Fibroblast of lung (primary cell): ENCODE measurements at regions not wholly inside any gene's neighbourhood (a gene's known extent, or its start where the extent isn't known, plus 50 kb on each side); places are given as distances from the start of the nearest gene placed in this dataset.
A peak's percentile ranks its signal among the peaks of the same experiment; 100 is the strongest.

Experiments used
- DNase-seq, 2 donors: peaks; one replicate each; pipeline versions ENCODE4 v3.0.0 to v3.0.0-alpha.2; 2010; ENCODE audit warnings: low read depth in 2 of 2
- H2AFZ ChIP-seq: 2 replicates; pipeline ENCODE4 v1.5.1; 2012; ENCODE audit warnings: low read length, control low read depth, inconsistent platforms
- H3K27ac ChIP-seq: 2 replicates; pipeline ENCODE4 v1.5.1; 2011; ENCODE audit warnings: low read length, control low read depth; ENCODE audit not compliant: insufficient read depth
- H3K27me3 ChIP-seq: 2 replicates; pipeline ENCODE4 v1.5.1; 2011; ENCODE audit warnings: mild to moderate bottlenecking, low read length; ENCODE audit not compliant: control insufficient read depth, insufficient read depth
- H3K36me3 ChIP-seq: 2 replicates; pipeline ENCODE4 v1.5.1; 2011; ENCODE audit warnings: low read length; ENCODE audit not compliant: control insufficient read depth, insufficient read depth
- H3K4me1 ChIP-seq: 2 replicates; pipeline ENCODE4 v1.5.1; 2011; ENCODE audit warnings: low read length; ENCODE audit not compliant: control insufficient read depth, insufficient read depth; ENCODE audit errors: extremely low read depth
- H3K4me2 ChIP-seq: 2 replicates; pipeline ENCODE4 v1.5.1; 2011; ENCODE audit warnings: low read length, control low read depth; ENCODE audit not compliant: insufficient read depth; ENCODE audit errors: extremely low read depth
- H3K4me3 ChIP-seq, 4 experiments: fragments of 200-600 bp in 1 of 4; sonication (generic) in 1 of 4; replicated peaks in 1 of 4; 2 replicates each; pipeline ENCODE4 v1.5.1; 2011 to 2016; ENCODE audit warnings: low read length in 4 of 4, low read depth in 3 of 4, mild to moderate bottlenecking in 3 of 4, control low read depth in 2 of 4, inconsistent platforms in 1 of 4, mixed read lengths in 1 of 4; ENCODE audit not compliant: insufficient read depth in 1 of 4; ENCODE audit errors: control extremely low read depth in 1 of 4
- H3K79me2 ChIP-seq: 2 replicates; pipeline ENCODE4 v1.5.1; 2012; ENCODE audit warnings: mild to moderate bottlenecking, low read length, inconsistent platforms; ENCODE audit not compliant: control insufficient read depth, insufficient read depth
- H3K9ac ChIP-seq: 2 replicates; pipeline ENCODE4 v1.5.1; 2011; ENCODE audit warnings: mild to moderate bottlenecking, low read length, control low read depth; ENCODE audit not compliant: insufficient read depth
- H3K9me3 ChIP-seq: 2 replicates; pipeline ENCODE4 v1.5.1; 2012; ENCODE audit warnings: low read depth, low read length; ENCODE audit not compliant: control insufficient read depth, insufficient read depth
- H4K20me1 ChIP-seq: 2 replicates; pipeline ENCODE4 v1.5.1; 2011; ENCODE audit warnings: low read length; ENCODE audit not compliant: control insufficient read depth, insufficient read depth; ENCODE audit errors: extremely low read depth
- EZH2 ChIP-seq: IDR thresholded peaks from 2 replicates; pipeline ENCODE4 v1.5.1; 2012; ENCODE audit warnings: low read length, control low read depth, mild to moderate bottlenecking; ENCODE audit errors: missing control alignments
- TF ChIP-seq, protein P1 (sequence below), 2 donors: IDR thresholded peaks in 1 of 2; conservative IDR thresholded peaks in 1 of 2; 1 replicate in 1 of 2; 2 replicates in 1 of 2; pipeline ENCODE4 v1.5.1; 2011 to 2012; ENCODE audit warnings: low read length in 2 of 2, control low read depth in 1 of 2, inconsistent platforms in 1 of 2, low read depth in 1 of 2, mild to moderate bottlenecking in 1 of 2

DNA sequence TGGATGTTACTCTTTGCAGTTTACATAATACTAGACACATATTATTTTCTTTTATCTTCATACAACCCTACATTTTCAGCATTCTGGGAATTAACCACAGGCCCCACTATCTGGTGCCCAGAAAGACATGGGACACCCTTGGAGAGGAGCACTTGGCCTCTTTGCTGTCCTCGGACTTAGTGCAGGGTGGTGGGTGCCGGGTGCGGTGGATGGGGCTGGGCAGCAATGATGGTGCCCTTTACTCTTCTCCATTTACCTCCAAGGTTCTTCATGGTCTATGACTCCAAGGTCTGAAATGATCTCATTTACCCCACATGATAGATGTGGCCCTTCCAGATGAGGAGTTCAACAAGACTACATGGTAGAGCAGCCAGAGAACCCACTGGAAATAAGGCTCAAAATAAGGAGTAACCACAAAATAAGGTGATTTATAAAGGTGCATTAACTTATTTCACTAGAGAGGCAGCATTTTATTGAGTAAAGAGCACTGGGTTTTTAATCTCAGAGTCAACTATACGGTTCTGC is 56.2 kb upstream of the IGFBP3 start:
- peaks cover 23% of the 10 kb centered on the region for H3K4me1 ChIP-seq
- no peaks in the 10 kb centered on the region for H3K9me3 ChIP-seq
- H3K79me2 ChIP-seq = no peaks in the 10 kb centered on the region
- H3K27me3 ChIP-seq = no peaks in the 10 kb centered on the region
- H3K9ac ChIP-seq = no peak overlapping the region
- H3K4me2 ChIP-seq = no peak overlapping the region
- H3K4me3 ChIP-seq = no peak overlapping the region
- TF ChIP-seq, protein P1, sequence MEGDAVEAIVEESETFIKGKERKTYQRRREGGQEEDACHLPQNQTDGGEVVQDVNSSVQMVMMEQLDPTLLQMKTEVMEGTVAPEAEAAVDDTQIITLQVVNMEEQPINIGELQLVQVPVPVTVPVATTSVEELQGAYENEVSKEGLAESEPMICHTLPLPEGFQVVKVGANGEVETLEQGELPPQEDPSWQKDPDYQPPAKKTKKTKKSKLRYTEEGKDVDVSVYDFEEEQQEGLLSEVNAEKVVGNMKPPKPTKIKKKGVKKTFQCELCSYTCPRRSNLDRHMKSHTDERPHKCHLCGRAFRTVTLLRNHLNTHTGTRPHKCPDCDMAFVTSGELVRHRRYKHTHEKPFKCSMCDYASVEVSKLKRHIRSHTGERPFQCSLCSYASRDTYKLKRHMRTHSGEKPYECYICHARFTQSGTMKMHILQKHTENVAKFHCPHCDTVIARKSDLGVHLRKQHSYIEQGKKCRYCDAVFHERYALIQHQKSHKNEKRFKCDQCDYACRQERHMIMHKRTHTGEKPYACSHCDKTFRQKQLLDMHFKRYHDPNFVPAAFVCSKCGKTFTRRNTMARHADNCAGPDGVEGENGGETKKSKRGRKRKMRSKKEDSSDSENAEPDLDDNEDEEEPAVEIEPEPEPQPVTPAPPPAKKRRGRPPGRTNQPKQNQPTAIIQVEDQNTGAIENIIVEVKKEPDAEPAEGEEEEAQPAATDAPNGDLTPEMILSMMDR (conservative IDR thresholded peaks at IDR 0.05 in 1 of 2, IDR thresholded peaks at IDR 0.05 in 1 of 2; ENCODE audit: low read depth in 1 of 2, low read length in 2 of 2) = no peak
- no peak for TF ChIP-seq EZH2
- H2AFZ ChIP-seq = no peak overlapping the region
- no peaks in the 10 kb centered on the region for H4K20me1 ChIP-seq
- peak overlapping the region; percentile 65 for H3K27ac ChIP-seq
- no peaks in the 10 kb centered on the region for H3K36me3 ChIP-seq
- no peak for DNase-seq

DNA sequence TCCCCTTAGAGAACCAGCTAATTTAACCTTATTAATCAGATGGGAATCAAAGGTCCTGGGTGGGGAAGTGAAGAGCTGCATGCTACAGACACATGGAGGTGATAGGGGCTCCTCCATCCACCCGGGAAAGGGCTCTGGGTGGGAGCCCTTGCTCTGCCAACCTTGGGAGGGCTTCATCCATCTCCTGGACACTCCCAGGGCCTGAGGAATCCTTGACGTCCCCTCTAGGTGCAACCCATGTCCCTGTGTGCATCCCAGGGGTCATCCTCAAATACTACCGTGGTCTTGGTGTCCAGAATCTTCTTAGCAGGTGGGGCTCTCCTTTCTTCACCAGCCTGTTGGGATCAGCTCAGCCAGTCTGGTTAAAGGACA is 55.4 kb upstream of the IGFBP3 start:
- H4K20me1 ChIP-seq = no peaks in the 10 kb centered on the region
- no peaks in the 10 kb centered on the region for H3K36me3 ChIP-seq
- no peaks in the 10 kb centered on the region for H3K9me3 ChIP-seq
- no peak for DNase-seq
- H3K27me3 ChIP-seq = no peaks in the 10 kb centered on the region
- H3K4me3 ChIP-seq = no peak overlapping the region
- H3K4me1 ChIP-seq = peaks cover 23% of the 10 kb centered on the region
- no peak overlapping the region for H3K4me2 ChIP-seq
- no peak overlapping the region for H2AFZ ChIP-seq
- no peak overlapping the region for H3K27ac ChIP-seq
- no peaks in the 10 kb centered on the region for H3K79me2 ChIP-seq
- no peak overlapping the region for H3K9ac ChIP-seq
- TF ChIP-seq, protein P1 (conservative IDR thresholded peaks at IDR 0.05 in 1 of 2, IDR thresholded peaks at IDR 0.05 in 1 of 2; ENCODE audit: low read depth in 1 of 2, low read length in 2 of 2) = no peak
- TF ChIP-seq EZH2 = no peak

DNA sequence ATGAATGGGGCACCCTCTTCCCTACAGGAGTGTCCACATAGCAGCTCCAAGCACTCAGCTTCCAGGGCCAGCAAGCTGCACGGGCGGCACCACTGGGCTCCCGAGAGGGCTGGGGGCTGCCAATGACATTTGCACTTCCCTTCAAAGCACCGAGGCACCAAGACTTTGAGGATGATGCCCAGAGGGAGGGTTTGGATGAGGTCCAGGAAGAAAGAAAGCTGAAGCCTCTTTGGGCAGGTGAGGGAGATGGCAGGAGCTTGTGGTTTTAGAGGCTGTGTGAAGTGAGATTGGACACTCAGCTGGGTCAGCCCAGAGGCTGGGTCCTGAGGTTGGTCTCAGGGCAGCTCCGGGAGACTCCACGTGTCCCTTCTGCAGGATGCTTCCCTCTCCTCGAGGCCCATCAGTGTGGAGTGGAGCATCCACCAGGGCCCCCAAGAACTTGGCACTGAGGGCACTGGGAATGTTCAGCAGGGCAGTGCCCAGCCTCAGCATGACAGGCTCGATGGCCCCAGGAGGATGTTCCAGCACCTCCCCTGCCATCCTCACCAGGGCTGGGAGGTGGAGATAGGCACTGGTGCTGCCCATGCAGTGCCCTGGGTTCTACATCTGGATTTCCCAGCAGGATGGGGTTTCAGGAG is 54.9 kb upstream of the IGFBP3 start:
- H3K4me3 ChIP-seq = no peak overlapping the region
- H3K27ac ChIP-seq = no peak overlapping the region
- no peaks in the 10 kb centered on the region for H3K79me2 ChIP-seq
- no peak overlapping the region for H3K4me2 ChIP-seq
- no peaks in the 10 kb centered on the region for H4K20me1 ChIP-seq
- no peaks in the 10 kb centered on the region for H3K36me3 ChIP-seq
- H3K9me3 ChIP-seq = no peaks in the 10 kb centered on the region
- H3K4me1 ChIP-seq = peaks cover 23% of the 10 kb centered on the region
- H3K9ac ChIP-seq = no peak overlapping the region
- DNase-seq = no peak
- H3K27me3 ChIP-seq = no peaks in the 10 kb centered on the region
- TF ChIP-seq, protein P1 (conservative IDR thresholded peaks at IDR 0.05 in 1 of 2, IDR thresholded peaks at IDR 0.05 in 1 of 2; ENCODE audit: low read depth in 1 of 2, low read length in 2 of 2) = no peak
- no peak for TF ChIP-seq EZH2
- no peak overlapping the region for H2AFZ ChIP-seq
